MCF 10A (cell line): ENCODE measurements at regions not wholly inside any gene's neighbourhood (a gene's known extent, or its start where the extent isn't known, plus 50 kb on each side); places are given as distances from the start of the nearest gene placed in this dataset.

ENCODE experiments used
- BruUV-seq: library from RNA; stranded (reverse); fragments of 400-500 nt; replicated peaks from 2 replicates; lab custom pipeline; 2021; lab: Mats Ljungman, UMichigan
- CTCF ChIA-PET: fragments of 300-600 bp; sonication (Branson Sonifier 250); formaldehyde crosslinking; extraction: SDS; loops from one replicate; lab custom pipeline; 2021; ENCODE audit warnings: antibody characterized with exemption, inconsistent platforms; lab: Yijun Ruan, JAX
- POLR2A ChIA-PET: fragments of 300-600, 350-650 bp; sonication (Branson Sonifier 250); formaldehyde crosslinking; extraction: SDS; loops from one replicate; lab custom pipeline; 2020; ENCODE audit warnings: antibody characterized with exemption, inconsistent platforms; lab: Yijun Ruan, JAX
- DNase-seq: peaks from one replicate; pipeline ENCODE4 v3.0.0-alpha.2; 2018; ENCODE audit not compliant: unreplicated experiment
- H3K27ac Mint-ChIP-seq: one replicate; pipeline ENCODE4 v1.8.0; 2022; ENCODE audit warnings: mild to moderate bottlenecking, low read depth, mixed read lengths; ENCODE audit not compliant: unreplicated experiment
- H3K27me3 Mint-ChIP-seq: one replicate; pipeline ENCODE4 v1.8.0; 2022; ENCODE audit warnings: mixed read lengths; ENCODE audit not compliant: insufficient read depth, unreplicated experiment
- H3K36me3 Mint-ChIP-seq: one replicate; pipeline ENCODE4 v1.8.0; 2022; ENCODE audit warnings: mild to moderate bottlenecking, moderate library complexity, mixed read lengths; ENCODE audit not compliant: insufficient read depth, unreplicated experiment
- H3K4me1 Mint-ChIP-seq: one replicate; pipeline ENCODE4 v1.8.0; 2022; ENCODE audit warnings: mixed read lengths; ENCODE audit not compliant: insufficient read depth, unreplicated experiment
- H3K4me3 Mint-ChIP-seq: one replicate; pipeline ENCODE4 v1.8.0; 2022; ENCODE audit warnings: mild to moderate bottlenecking, moderate library complexity, mixed read lengths; ENCODE audit not compliant: unreplicated experiment
- H3K9me3 Mint-ChIP-seq: one replicate; pipeline ENCODE4 v1.8.0; 2022; ENCODE audit warnings: mixed read lengths; ENCODE audit not compliant: unreplicated experiment
- CTCF ChIP-seq: fragments of 200-600 bp; IDR thresholded peaks from one replicate; pipeline ENCODE4 v1.8.0; 2022; ENCODE audit warnings: antibody characterized with exemption, mild to moderate bottlenecking; ENCODE audit not compliant: unreplicated experiment
- intact Hi-C: fragments of 100-400 bp; cut with micrococcal nuclease; formaldehyde crosslinking; loops from 2 replicates; pipeline ENCODE4 v1.14.1; 2022

GRCh38 chr5:3742750-3743149, 147.1 kb downstream of the IRX1 start:
- DNase-seq: no peak

GRCh38 chr5:3751846-3752245, 156.2 kb downstream of the IRX1 start:
- POLR2A ChIA-PET: no interaction called here
- H3K4me1 Mint-ChIP-seq: no peaks in the 10 kb centered on the region
- H3K27me3 Mint-ChIP-seq: no peaks in the 10 kb centered on the region
- BruUV-seq: no TSS peak
- DNase-seq: no peak
- intact Hi-C loops: no loop called here
- no peak for TF ChIP-seq CTCF
- no peak overlapping the region for H3K27ac Mint-ChIP-seq
- no peak overlapping the region for H3K4me3 Mint-ChIP-seq
- CTCF ChIA-PET: no interaction called here
- peaks cover 9% of the 10 kb centered on the region for H3K9me3 Mint-ChIP-seq
- peaks cover 4% of the 10 kb centered on the region for H3K36me3 Mint-ChIP-seq

More at GRCh38 chr5:3742750-3743149, 147.1 kb downstream of the IRX1 start:
- Mint-ChIP-seq H3K27me3 (no peaks in the 10 kb centered on the region), H3K4me1 (peaks cover 18% of the 10 kb centered on the region), H3K27ac (no peak overlapping the region), H3K4me3 (no peak overlapping the region), H3K9me3 (peaks cover 14% of the 10 kb centered on the region), H3K36me3 (no peaks in the 10 kb centered on the region)
- ChIA-PET CTCF (interaction anchor here (0.6 kb wide), 1 partner anchor 919 kb away, joined by 3 read pairs; no protein-coding TSS in a partner anchor), POLR2A (interaction anchor here (0.6 to 1.0 kb wide), 2 partner anchors 8 to 144 kb away, joined by 4 to 5 read pairs; no protein-coding TSS in a partner anchor)
- intact Hi-C loops: no loop called here
- no peak for TF ChIP-seq CTCF
- no TSS peak for BruUV-seq

GRCh38 chr5:3778000-3778550, 182.4 kb downstream of the IRX1 start:
- H3K36me3 Mint-ChIP-seq: no peaks in the 10 kb centered on the region
- no peak overlapping the region for H3K27ac Mint-ChIP-seq
- ChIA-PET CTCF (interaction anchor here (0.6 kb wide), 1 partner anchor 102 kb away, joined by 3 read pairs; no protein-coding TSS in a partner anchor), POLR2A (no interaction called here)
- no TSS peak for BruUV-seq
- no peak for DNase-seq
- intact Hi-C loops: no loop called here
- no peak for TF ChIP-seq CTCF
- no peaks in the 10 kb centered on the region for H3K9me3 Mint-ChIP-seq
- no peaks in the 10 kb centered on the region for H3K4me1 Mint-ChIP-seq
- H3K4me3 Mint-ChIP-seq: no peak overlapping the region
- H3K27me3 Mint-ChIP-seq: no peaks in the 10 kb centered on the region

- no peak for TF ChIP-seq CTCF
- Mint-ChIP-seq H3K27me3 (no peaks in the 10 kb centered on the region), H3K4me1 (no peaks in the 10 kb centered on the region), H3K9me3 (no peaks in the 10 kb centered on the region), H3K27ac (no peak overlapping the region), H3K4me3 (no peak overlapping the region), H3K36me3 (no peaks in the 10 kb centered on the region)
- POLR2A ChIA-PET: no interaction called here
- no peak for DNase-seq
- intact Hi-C loops: no loop called here
- no TSS peak for BruUV-seq
- CTCF ChIA-PET: interaction anchor here (0.6 kb wide), 1 partner anchor 103 kb away, joined by 3 read pairs; no protein-coding TSS in a partner anchor
Observed at GRCh38 chr5:3778945-3779344, 183.3 kb downstream of the IRX1 start.
